IMR-90 (cell line): ENCODE measurements at regions not wholly inside any gene's neighbourhood (a gene's known extent, or its start where the extent isn't known, plus 50 kb on each side); places are given as distances from the start of the nearest gene placed in this dataset.

Experiments used
- ATAC-seq: fragments of 200-7000 bp; cut with Tn5 transposase; 2 replicates; pipeline ENCODE4 v1.9.1; 2020; ENCODE audit warnings: low read depth, mild to moderate bottlenecking, moderate library complexity
- BruUV-seq: library from RNA; stranded (reverse); fragments of 400-500 nt; replicated peaks from 2 replicates; lab custom pipeline; 2021; lab: Mats Ljungman, UMichigan
- CTCF ChIA-PET: fragments of 300-600 bp; formaldehyde crosslinking; extraction: SDS; loops from one replicate; lab custom pipeline; 2021; ENCODE audit warnings: antibody characterized with exemption; lab: Yijun Ruan, JAX
- POLR2A ChIA-PET: fragments of 300-600 bp; sonication (Branson Sonifier 250); formaldehyde crosslinking; loops from one replicate; lab custom pipeline; 2022; ENCODE audit warnings: antibody characterized with exemption; ENCODE audit not compliant: unreplicated experiment; lab: Charles Lee
- DNase-seq: peaks from one replicate; pipeline ENCODE4 v3.0.0; 2013
- H2AFZ ChIP-seq: replicated peaks from 2 replicates; pipeline ENCODE3; 2013; ENCODE audit warnings: low read length, mild to moderate bottlenecking; ENCODE audit not compliant: poor library complexity
- H2AK5ac ChIP-seq: 2 replicates; pipeline ENCODE4 v1.6.1; 2013; ENCODE audit warnings: low read depth, low read length, inconsistent platforms
- H2AK9ac ChIP-seq: replicated peaks from 2 replicates; pipeline ENCODE3; 2013; ENCODE audit warnings: mild to moderate bottlenecking, low read depth, low read length, moderate library complexity; ENCODE audit not compliant: poor library complexity
- H2BK120ac ChIP-seq: 2 replicates; pipeline ENCODE4 v1.6.1; 2013; ENCODE audit warnings: low read depth, low read length, inconsistent platforms
- H2BK15ac ChIP-seq: 3 replicates; pipeline ENCODE4 v1.6.1; 2013; ENCODE audit warnings: low read depth, low read length, inconsistent platforms
- H2BK20ac ChIP-seq: 2 replicates; pipeline ENCODE4 v1.6.1; 2013; ENCODE audit warnings: low read depth, mild to moderate bottlenecking, inconsistent platforms, low read length, moderate library complexity
- H2BK5ac ChIP-seq: 2 replicates; pipeline ENCODE4 v1.6.1; 2013; ENCODE audit warnings: mild to moderate bottlenecking, low read depth, low read length, inconsistent platforms; ENCODE audit not compliant: poor library complexity, severe bottlenecking
- H3K14ac ChIP-seq: replicated peaks from 2 replicates; pipeline ENCODE4 v1.6.1; 2013; ENCODE audit warnings: low read depth, low read length, inconsistent platforms
- H3K18ac ChIP-seq: 2 replicates; pipeline ENCODE4 v1.6.1; 2013; ENCODE audit warnings: low read depth, low read length, control low read depth
- H3K23ac ChIP-seq: 2 replicates; pipeline ENCODE4 v1.6.1; 2013; ENCODE audit warnings: low read depth, low read length, inconsistent platforms
- H3K27ac ChIP-seq: 2 replicates; pipeline ENCODE4 v1.5.1; 2013; ENCODE audit warnings: mild to moderate bottlenecking, control low read depth, low read length; ENCODE audit not compliant: insufficient read depth
- H3K27me3 ChIP-seq: 2 replicates; pipeline ENCODE4 v1.6.1; 2013; ENCODE audit warnings: low read length; ENCODE audit not compliant: control insufficient read depth, insufficient read depth
- H3K36me3 ChIP-seq: 2 replicates; pipeline ENCODE4 v1.6.1; 2013; ENCODE audit warnings: low read length, mixed read lengths; ENCODE audit not compliant: control insufficient read depth, insufficient read depth
- H3K4ac ChIP-seq: 2 replicates; pipeline ENCODE4 v1.6.1; 2013; ENCODE audit warnings: low read depth, low read length, inconsistent platforms
- H3K4me1 ChIP-seq: 2 replicates; pipeline ENCODE4 v1.6.1; 2013; ENCODE audit warnings: low read length, mixed read lengths; ENCODE audit not compliant: control insufficient read depth, insufficient read depth
- H3K4me2 ChIP-seq: 2 replicates; pipeline ENCODE4 v1.6.1; 2013; ENCODE audit warnings: low read depth, mild to moderate bottlenecking, control low read depth, low read length, moderate library complexity
- H3K4me3 ChIP-seq: 2 replicates; pipeline ENCODE4 v1.5.1; 2013; ENCODE audit warnings: low read depth, mild to moderate bottlenecking, control low read depth, low read length, moderate library complexity; ENCODE audit not compliant: insufficient read depth
- H3K56ac ChIP-seq: 2 replicates; pipeline ENCODE4 v1.6.1; 2013; ENCODE audit warnings: low read length, inconsistent platforms; ENCODE audit not compliant: insufficient read depth; ENCODE audit errors: extremely low read depth
- H3K79me1 ChIP-seq, 2 experiments: 2 replicates each; pipeline ENCODE4 v1.6.1; 2013; ENCODE audit warnings: low read length in 2 of 2, inconsistent platforms in 1 of 2, low read depth in 1 of 2
- H3K9ac ChIP-seq: 2 replicates; pipeline ENCODE4 v1.6.1; 2013; ENCODE audit warnings: low read depth, low read length, control low read depth
- H3K9me1 ChIP-seq: 2 replicates; pipeline ENCODE4 v1.6.1; 2013; ENCODE audit warnings: low read length, inconsistent platforms; ENCODE audit not compliant: insufficient read depth
- H3K9me3 ChIP-seq: 2 replicates; pipeline ENCODE4 v1.6.1; 2013; ENCODE audit warnings: low read length; ENCODE audit not compliant: control insufficient read depth, insufficient read depth
- H4K20me1 ChIP-seq: 2 replicates; pipeline ENCODE4 v1.6.1; 2013; ENCODE audit warnings: low read length, inconsistent platforms; ENCODE audit not compliant: insufficient read depth
- H4K5ac ChIP-seq: 2 replicates; pipeline ENCODE4 v1.6.1; 2013; ENCODE audit warnings: mild to moderate bottlenecking, low read depth, low read length, control low read depth
- H4K8ac ChIP-seq, 2 experiments: 2 replicates each; pipeline ENCODE4 v1.6.1; 2013; ENCODE audit warnings: low read depth in 2 of 2, low read length in 2 of 2, control low read depth in 1 of 2, inconsistent platforms in 1 of 2
- H4K91ac ChIP-seq: 2 replicates; pipeline ENCODE4 v1.6.1; 2013; ENCODE audit warnings: low read depth, low read length, inconsistent platforms; ENCODE audit not compliant: insufficient read depth
- BHLHE40 ChIP-seq: fragments of 150-350 bp; IDR thresholded peaks from 2 replicates; pipeline ENCODE4 v1.6.1; 2016; ENCODE audit warnings: mild to moderate bottlenecking, low read depth, low read length
- CEBPB ChIP-seq: IDR thresholded peaks from 2 replicates; pipeline ENCODE4 v1.6.1; 2012; ENCODE audit warnings: low read depth, low read length, improper control_type of control experiment
- CHD1 ChIP-seq: IDR thresholded peaks from 2 replicates; pipeline ENCODE4 v1.6.1; 2012; ENCODE audit warnings: low read depth, low read length, improper control_type of control experiment
- FOS ChIP-seq: fragments of 150-350 bp; IDR thresholded peaks from 2 replicates; pipeline ENCODE4 v1.6.1; 2016; ENCODE audit warnings: low read depth, low read length
- MAFK ChIP-seq: IDR thresholded peaks from 2 replicates; pipeline ENCODE4 v1.6.1; 2012; ENCODE audit warnings: low read depth, low read length, improper control_type of control experiment
- MAZ ChIP-seq: IDR thresholded peaks from 2 replicates; pipeline ENCODE4 v1.6.1; 2012; ENCODE audit warnings: low read depth, mild to moderate bottlenecking, low read length, improper control_type of control experiment, moderate library complexity, borderline replicate concordance
- MXI1 ChIP-seq: IDR thresholded peaks from 2 replicates; pipeline ENCODE4 v1.6.1; 2012; ENCODE audit warnings: low read depth, mild to moderate bottlenecking, low read length, moderate library complexity, borderline replicate concordance
- NFE2L2 ChIP-seq: fragments of 150-350 bp; IDR thresholded peaks from 2 replicates; pipeline ENCODE4 v1.6.1; 2016; ENCODE audit warnings: low read depth, mild to moderate bottlenecking, low read length
- POLR2A ChIP-seq: IDR thresholded peaks from 2 replicates; pipeline ENCODE4 v1.6.1; 2012; ENCODE audit warnings: mild to moderate bottlenecking, low read depth, low read length
- RAD21 ChIP-seq: IDR thresholded peaks from 2 replicates; pipeline ENCODE4 v1.6.1; 2012; ENCODE audit warnings: low read length, improper control_type of control experiment
- RCOR1 ChIP-seq: IDR thresholded peaks from 2 replicates; pipeline ENCODE4 v1.6.1; 2012; ENCODE audit warnings: mild to moderate bottlenecking, low read length, improper control_type of control experiment; ENCODE audit not compliant: insufficient replicate concordance
- RFX5 ChIP-seq: IDR thresholded peaks from 2 replicates; pipeline ENCODE4 v1.8.0; 2012; ENCODE audit warnings: low read depth, mild to moderate bottlenecking, low read length, moderate library complexity
- SMC3 ChIP-seq: fragments of 150-350 bp; IDR thresholded peaks from 2 replicates; pipeline ENCODE4 v1.6.1; 2016; ENCODE audit warnings: low read depth, mild to moderate bottlenecking, antibody characterized with exemption, low read length, moderate library complexity
- WGBS, 2 experiments: methylation state at CpG; one replicate each; pipeline versions ENCODE4 v1.1.5 to v1.1.7; 2013; ENCODE audit warnings: missing lambda C conversion rate in 2 of 2; ENCODE audit not compliant: insufficient read length in 1 of 2; ENCODE audit errors: extremely low coverage in 2 of 2; 5-methylcytosine and 5-hydroxymethylcytosine counted together
- dilution Hi-C: fragments of 300-500 bp; cut with HindIII; formaldehyde crosslinking; loops from one replicate; pipeline ENCODE4 v1.14.3; 2018; ENCODE audit warnings: low sequenced_read_pairs; ENCODE audit not compliant: unreplicated experiment
- in situ Hi-C: fragments of 300-500 bp; cut with MboI; formaldehyde crosslinking; loops from 3 replicates; pipeline ENCODE4 v1.14.3; 2019; ENCODE audit warnings: low sequenced_read_pairs, inconsistent platforms, mixed read lengths
- intact Hi-C: fragments of 100-400 bp; cut with micrococcal nuclease; formaldehyde crosslinking; loops from 2 replicates; pipeline ENCODE4 v1.10.0; 2022
- TF ChIP-seq, protein P1 (sequence below): fragments of 150-350 bp; IDR thresholded peaks from 2 replicates; pipeline ENCODE4 v1.6.1; 2016; ENCODE audit warnings: low read depth, mild to moderate bottlenecking, low read length, moderate library complexity, borderline replicate concordance
- TF ChIP-seq, protein P2 (sequence below): fragments of 150-350 bp; IDR thresholded peaks from 2 replicates; pipeline ENCODE4 v1.6.1; 2017; ENCODE audit warnings: mild to moderate bottlenecking, antibody characterized with exemption, low read length, low read depth
- TF ChIP-seq, protein P3 (sequence below): conservative IDR thresholded peaks from 2 replicates; pipeline ENCODE4 v1.5.1; 2012; ENCODE audit warnings: mild to moderate bottlenecking, low read depth, low read length, improper control_type of control experiment

DNA sequence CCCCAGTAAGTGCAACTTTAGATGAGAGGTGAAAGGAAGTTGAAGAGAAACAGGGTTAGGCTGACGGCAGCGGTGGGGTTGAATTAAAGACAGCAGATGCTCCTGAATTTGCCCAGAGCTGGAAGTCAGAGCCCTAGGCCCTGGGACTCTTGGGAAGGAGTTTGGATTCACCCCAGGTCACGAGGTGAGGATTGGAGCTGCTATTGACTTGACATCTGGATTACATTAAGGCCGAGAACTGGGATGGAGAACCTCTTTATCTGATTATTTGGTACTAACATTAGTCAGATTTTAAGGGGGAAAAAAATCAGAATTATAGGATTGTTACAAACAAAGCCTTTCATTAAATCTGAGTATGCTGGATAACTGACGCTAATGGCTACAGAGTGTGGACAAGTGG is 367.2 kb downstream of the ZNF536 start:
- H3K23ac ChIP-seq, result no peak overlapping the region
- in situ Hi-C loops (no loop called here), dilution Hi-C loops (no loop called here), intact Hi-C loops (no loop called here)
- H3K36me3 ChIP-seq, result no peaks in the 10 kb centered on the region
- DNase-seq (no peak), ATAC-seq (no peak)
- H2AK5ac ChIP-seq, result no peak overlapping the region
- WGBS, 2 experiments, result 34% methylated on average over 3 of the region's 5 CpGs; no CpG with 5 or more reads in 1 of the 2 experiments
- ChIA-PET POLR2A (no interaction called here), CTCF (no interaction called here)
- no peak overlapping the region for H3K4me3 ChIP-seq
- no peak overlapping the region for H4K8ac ChIP-seq
- no peaks in the 10 kb centered on the region for H3K9me1 ChIP-seq
- H3K14ac ChIP-seq, result no peak overlapping the region
- H4K5ac ChIP-seq, result no peak overlapping the region
- H2BK120ac ChIP-seq, result no peak overlapping the region
- no peak overlapping the region for H2BK20ac ChIP-seq
- no peaks in the 10 kb centered on the region for H3K4me1 ChIP-seq
- no peak overlapping the region for H2AK9ac ChIP-seq
- H2AFZ ChIP-seq, result no peak overlapping the region
- H3K79me1 ChIP-seq, result no peaks in the 10 kb centered on the region
- H3K18ac ChIP-seq, result no peak overlapping the region
- TF ChIP-seq MXI1 (no peak), BHLHE40 (no peak), NFE2L2 (no peak), CHD1 (no peak), MAZ (no peak), MAFK (no peak), RCOR1 (no peak), RAD21 (no peak), CEBPB (no peak), SMC3 (no peak), FOS (no peak), RFX5 (no peak), POLR2A (no peak)
- TF ChIP-seq, protein P1, sequence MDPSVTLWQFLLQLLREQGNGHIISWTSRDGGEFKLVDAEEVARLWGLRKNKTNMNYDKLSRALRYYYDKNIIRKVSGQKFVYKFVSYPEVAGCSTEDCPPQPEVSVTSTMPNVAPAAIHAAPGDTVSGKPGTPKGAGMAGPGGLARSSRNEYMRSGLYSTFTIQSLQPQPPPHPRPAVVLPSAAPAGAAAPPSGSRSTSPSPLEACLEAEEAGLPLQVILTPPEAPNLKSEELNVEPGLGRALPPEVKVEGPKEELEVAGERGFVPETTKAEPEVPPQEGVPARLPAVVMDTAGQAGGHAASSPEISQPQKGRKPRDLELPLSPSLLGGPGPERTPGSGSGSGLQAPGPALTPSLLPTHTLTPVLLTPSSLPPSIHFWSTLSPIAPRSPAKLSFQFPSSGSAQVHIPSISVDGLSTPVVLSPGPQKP, result no peak
- TF ChIP-seq, protein P2, sequence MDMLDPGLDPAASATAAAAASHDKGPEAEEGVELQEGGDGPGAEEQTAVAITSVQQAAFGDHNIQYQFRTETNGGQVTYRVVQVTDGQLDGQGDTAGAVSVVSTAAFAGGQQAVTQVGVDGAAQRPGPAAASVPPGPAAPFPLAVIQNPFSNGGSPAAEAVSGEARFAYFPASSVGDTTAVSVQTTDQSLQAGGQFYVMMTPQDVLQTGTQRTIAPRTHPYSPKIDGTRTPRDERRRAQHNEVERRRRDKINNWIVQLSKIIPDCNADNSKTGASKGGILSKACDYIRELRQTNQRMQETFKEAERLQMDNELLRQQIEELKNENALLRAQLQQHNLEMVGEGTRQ, result no peak
- TF ChIP-seq, protein P3, sequence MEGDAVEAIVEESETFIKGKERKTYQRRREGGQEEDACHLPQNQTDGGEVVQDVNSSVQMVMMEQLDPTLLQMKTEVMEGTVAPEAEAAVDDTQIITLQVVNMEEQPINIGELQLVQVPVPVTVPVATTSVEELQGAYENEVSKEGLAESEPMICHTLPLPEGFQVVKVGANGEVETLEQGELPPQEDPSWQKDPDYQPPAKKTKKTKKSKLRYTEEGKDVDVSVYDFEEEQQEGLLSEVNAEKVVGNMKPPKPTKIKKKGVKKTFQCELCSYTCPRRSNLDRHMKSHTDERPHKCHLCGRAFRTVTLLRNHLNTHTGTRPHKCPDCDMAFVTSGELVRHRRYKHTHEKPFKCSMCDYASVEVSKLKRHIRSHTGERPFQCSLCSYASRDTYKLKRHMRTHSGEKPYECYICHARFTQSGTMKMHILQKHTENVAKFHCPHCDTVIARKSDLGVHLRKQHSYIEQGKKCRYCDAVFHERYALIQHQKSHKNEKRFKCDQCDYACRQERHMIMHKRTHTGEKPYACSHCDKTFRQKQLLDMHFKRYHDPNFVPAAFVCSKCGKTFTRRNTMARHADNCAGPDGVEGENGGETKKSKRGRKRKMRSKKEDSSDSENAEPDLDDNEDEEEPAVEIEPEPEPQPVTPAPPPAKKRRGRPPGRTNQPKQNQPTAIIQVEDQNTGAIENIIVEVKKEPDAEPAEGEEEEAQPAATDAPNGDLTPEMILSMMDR, result no peak
- no peak overlapping the region for H3K9ac ChIP-seq
- no peaks in the 10 kb centered on the region for H3K27me3 ChIP-seq
- H4K91ac ChIP-seq, result no peak overlapping the region
- no peak overlapping the region for H3K27ac ChIP-seq
- no peak overlapping the region for H2BK15ac ChIP-seq
- no TSS peak for BruUV-seq
- H3K4me2 ChIP-seq, result no peak overlapping the region
- H3K56ac ChIP-seq, result no peak overlapping the region
- no peaks in the 10 kb centered on the region for H4K20me1 ChIP-seq
- H3K4ac ChIP-seq, result no peak overlapping the region
- H2BK5ac ChIP-seq, result no peak overlapping the region
- H3K9me3 ChIP-seq, result no peaks in the 10 kb centered on the region
